Fibroblast of lung (primary cell): ENCODE measurements at regions not wholly inside any gene's neighbourhood (a gene's known extent, or its start where the extent isn't known, plus 50 kb on each side); places are given as distances from the start of the nearest gene placed in this dataset.

Experiments
- CTCF ChIP-seq, 2 donors: IDR thresholded peaks in 1 of 2; conservative IDR thresholded peaks in 1 of 2; 1 replicate in 1 of 2; 2 replicates in 1 of 2; pipeline ENCODE4 v1.5.1; 2011 to 2012; ENCODE audit warnings: low read length in 2 of 2, control low read depth in 1 of 2, inconsistent platforms in 1 of 2, low read depth in 1 of 2, mild to moderate bottlenecking in 1 of 2
- EZH2 ChIP-seq: IDR thresholded peaks from 2 replicates; pipeline ENCODE4 v1.5.1; 2012; ENCODE audit warnings: low read length, control low read depth, mild to moderate bottlenecking; ENCODE audit errors: missing control alignments

GRCh38 chr1:185653615-185654014 is 80.6 kb upstream of the HMCN1 start:
- TF ChIP-seq CTCF (conservative IDR thresholded peaks at IDR 0.05 in 1 of 2, IDR thresholded peaks at IDR 0.05 in 1 of 2; ENCODE audit: low read depth in 1 of 2, low read length in 2 of 2) (no peak), EZH2 (no peak)
